GM12873 (cell line): ENCODE measurements at regions not wholly inside any gene's neighbourhood (a gene's known extent, or its start where the extent isn't known, plus 50 kb on each side); places are given as distances from the start of the nearest gene placed in this dataset.

Source experiments
- TF ChIP-seq, protein P1 (sequence below): IDR thresholded peaks from 2 replicates; pipeline ENCODE4 v1.5.1; 2012; ENCODE audit warnings: low read depth, mild to moderate bottlenecking, moderate library complexity, low read length, control low read depth; ENCODE audit not compliant: insufficient read depth; ENCODE audit errors: missing control alignments

DNA sequence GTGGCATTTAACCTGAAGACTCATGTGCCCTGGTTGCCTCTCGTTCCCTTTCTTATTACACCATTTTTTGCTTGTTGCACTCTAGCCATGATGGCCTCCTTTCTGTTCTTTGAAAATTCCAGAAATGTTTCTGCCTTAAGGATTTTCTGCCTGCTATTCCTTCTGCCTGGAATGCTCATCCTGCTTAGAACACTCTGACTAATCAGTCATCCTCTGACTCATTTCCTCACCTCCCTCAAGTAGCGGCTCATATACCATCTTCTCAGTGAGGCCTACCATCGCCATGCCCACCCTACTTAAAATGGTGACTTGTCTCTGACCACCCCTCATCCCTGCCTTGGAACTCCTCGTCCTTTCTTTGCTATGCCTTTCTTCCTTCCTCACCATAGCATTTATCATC is 68.8 kb downstream of the KIF4B start:
- TF ChIP-seq, protein P1, sequence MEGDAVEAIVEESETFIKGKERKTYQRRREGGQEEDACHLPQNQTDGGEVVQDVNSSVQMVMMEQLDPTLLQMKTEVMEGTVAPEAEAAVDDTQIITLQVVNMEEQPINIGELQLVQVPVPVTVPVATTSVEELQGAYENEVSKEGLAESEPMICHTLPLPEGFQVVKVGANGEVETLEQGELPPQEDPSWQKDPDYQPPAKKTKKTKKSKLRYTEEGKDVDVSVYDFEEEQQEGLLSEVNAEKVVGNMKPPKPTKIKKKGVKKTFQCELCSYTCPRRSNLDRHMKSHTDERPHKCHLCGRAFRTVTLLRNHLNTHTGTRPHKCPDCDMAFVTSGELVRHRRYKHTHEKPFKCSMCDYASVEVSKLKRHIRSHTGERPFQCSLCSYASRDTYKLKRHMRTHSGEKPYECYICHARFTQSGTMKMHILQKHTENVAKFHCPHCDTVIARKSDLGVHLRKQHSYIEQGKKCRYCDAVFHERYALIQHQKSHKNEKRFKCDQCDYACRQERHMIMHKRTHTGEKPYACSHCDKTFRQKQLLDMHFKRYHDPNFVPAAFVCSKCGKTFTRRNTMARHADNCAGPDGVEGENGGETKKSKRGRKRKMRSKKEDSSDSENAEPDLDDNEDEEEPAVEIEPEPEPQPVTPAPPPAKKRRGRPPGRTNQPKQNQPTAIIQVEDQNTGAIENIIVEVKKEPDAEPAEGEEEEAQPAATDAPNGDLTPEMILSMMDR = no peak

DNA sequence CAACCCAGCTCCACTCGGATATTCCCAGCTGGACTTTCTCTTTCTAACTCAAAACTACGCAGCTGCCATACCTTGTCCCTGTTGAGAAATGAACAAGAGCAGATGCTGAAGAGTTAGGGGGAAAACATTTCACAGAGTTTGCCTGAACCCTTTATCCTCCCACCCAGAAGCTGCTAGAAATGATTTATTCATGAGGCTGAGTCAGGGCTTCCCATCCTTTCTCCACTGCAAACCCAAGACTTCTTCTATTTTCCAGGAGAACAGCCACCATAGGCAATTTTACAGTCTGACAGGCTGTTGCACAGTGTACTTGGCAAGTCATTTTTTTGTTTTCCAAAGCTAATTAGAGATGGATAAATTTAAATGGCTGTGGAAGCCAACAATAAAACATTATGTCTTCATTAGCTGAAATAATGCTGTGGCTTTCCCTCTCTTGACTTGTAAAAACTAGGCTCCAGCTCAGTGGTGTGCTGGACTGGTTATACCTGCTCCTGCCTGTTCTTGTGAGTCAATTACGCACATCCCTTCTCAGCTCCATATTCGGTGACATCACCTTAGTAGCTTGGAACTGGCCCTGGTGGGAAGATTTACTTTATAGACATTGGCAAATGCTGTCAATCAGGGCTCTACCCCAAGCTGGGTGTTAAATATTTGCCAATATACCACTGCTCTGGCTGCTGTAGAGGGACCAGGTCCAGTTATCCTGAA is 71.9 kb downstream of the KIF4B start:
- TF ChIP-seq, protein P1 = no peak

DNA sequence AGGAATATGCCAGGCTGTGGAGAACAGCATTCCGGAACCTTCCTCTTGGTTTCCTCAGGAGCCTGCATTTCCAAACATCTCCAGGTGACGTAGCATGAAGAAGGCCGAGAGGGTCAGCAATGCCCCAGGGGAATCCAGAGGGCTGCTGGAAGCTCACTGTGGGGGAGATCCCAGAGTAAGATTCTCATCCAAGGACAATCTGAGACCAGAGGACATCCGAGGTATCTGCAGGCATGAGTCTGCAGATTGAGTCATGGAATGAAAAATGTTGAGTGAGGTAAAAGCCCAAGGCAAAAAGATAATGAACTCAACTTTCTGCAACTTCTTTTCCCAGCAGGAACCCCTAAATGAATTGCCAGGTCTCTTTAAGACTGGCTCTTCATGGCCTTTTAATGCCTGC is 73.5 kb downstream of the KIF4B start:
- TF ChIP-seq, protein P1 = no peak

DNA sequence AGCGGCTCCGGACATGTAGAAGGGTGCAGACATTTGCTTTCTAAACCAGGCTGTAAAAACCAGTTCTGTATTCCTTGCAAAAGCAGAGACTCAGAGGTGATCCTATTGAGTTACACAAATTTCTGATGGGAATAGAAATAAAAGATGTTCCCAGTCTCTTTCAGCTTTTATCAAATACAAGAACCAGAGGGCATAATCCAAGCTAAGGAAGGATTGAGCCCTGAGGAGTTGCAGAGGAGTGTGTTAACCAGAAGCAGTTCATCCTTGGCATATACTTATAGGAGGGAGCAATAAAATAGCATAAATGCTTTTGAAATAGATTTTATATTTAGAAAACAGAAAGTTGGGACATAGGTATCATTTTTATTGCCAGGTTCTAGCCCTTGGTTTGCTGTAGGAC is 75.3 kb downstream of the KIF4B start:
- TF ChIP-seq, protein P1 = no peak

DNA sequence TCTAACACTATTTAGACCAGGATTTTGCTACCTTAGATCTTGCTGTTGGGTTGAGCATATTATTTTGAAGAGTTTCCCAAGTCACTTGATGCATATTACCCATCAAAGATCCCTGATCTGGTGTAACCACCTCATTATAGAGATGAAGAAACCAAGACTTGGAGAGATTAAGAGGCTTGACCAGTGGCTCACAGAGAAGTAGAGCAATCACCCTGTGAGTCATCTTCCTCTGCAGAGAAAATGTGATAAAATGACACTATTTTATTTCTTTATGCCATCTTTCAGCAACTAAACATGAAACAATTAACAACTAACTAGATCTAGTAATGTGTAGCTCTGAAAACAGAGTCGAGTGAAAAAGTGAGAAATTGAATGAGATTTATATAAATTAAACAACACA is 76.1 kb downstream of the KIF4B start:
- TF ChIP-seq, protein P1 = no peak

DNA sequence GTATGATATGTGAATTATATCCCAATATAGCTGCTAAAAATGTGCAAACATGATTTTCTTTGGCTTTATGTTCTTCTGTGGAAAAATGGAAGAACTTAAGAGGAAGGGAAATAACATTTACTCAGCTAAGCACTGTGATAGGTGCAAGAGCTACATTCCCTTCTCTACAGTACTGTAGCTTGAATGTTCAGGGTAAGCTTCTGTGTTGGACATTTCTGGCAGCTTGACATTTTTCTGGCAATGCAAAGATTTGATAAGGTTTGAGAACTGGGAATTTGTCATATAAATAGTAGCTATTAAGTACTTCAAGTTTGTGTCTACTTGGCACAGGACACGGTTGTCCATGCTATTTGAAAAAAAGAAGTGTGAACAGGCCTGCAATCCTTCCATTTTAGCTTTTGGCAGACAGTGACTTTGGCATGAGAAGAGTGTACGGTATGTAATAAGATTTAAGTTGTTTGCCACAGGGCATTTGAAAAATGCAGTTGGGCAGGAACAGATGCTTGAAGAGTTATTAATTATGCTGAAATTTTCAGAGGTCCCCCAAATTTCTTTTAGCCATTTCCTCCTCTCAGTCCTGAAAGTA is 77.6 kb downstream of the KIF4B start:
- TF ChIP-seq, protein P1 = no peak

DNA sequence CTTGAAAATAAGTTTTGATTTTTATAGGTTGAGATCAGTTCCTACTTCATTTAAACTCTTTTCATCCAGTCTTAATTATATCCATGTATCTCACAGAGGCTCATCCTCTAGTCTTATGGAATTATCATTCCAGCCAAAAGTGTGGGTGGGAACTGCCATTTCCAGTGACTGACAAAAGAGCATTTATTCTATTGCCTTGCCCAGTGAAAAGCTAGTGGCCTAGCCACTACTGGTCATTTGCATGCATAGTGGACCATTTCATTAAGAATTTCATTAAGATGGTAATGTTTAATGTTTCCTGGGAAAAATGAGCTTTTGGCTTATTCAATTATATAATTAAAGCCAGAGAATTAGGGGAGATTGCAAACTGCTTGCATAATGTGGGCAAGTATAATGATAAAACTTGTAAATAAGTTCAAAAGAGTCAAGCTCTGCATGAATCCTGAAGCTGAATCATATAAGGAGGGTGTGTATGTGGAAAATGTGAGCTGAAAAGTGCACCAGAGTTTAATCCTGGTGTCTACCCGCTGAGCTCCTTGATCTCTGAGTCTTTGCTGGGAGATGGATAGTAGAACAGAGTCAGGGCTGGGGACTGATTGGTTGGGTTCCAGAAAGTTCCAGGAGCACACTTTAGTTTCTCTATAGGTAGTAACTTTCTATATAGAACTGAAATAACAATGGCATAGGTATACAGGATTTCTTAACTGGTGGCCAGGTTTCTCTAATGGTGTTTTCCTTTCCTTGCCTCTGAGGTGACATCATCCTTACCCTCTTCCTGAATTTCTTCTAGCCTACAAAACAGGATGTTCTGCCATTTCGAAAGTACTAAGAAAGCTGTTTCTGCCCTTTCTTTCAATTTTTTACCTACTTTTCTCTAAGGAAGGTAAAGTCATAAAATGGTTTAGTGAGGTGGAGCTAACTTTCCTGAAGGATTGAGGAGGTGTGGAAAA is 78.5 kb downstream of the KIF4B start:
- TF ChIP-seq, protein P1 = no peak
